Body of pancreas (tissue), 4 donors: ENCODE measurements at regions not wholly inside any gene's neighbourhood (a gene's known extent, or its start where the extent isn't known, plus 50 kb on each side); places are given as distances from the start of the nearest gene placed in this dataset.
A peak's percentile ranks its signal among the peaks of the same experiment; 100 is the strongest.

Source experiments
- ATAC-seq: fragments of 150-250 bp; one replicate; pipeline ENCODE4 v1.9.1; 2016
- DNase-seq, 4 donors: peaks; one replicate each; pipeline ENCODE4 v3.0.0-alpha.2; 2019
- H3K27ac ChIP-seq, 4 donors: fragments of 200-600 bp; sonication (generic); 1 replicate in 3 of 4; 2 replicates in 1 of 4; pipeline versions ENCODE4 v1.5.1 to v1.6.1; 2016 to 2019; ENCODE audit warnings: mild to moderate bottlenecking in 1 of 4, mixed read lengths in 1 of 4, moderate library complexity in 1 of 4
- H3K27me3 ChIP-seq, 2 donors: fragments of 200-600 bp; sonication (generic); one replicate each; pipeline ENCODE4 v1.6.0; 2016; ENCODE audit warnings: mild to moderate bottlenecking in 1 of 2
- H3K36me3 ChIP-seq, 2 donors: fragments of 200-600 bp; sonication (generic); replicated peaks in 1 of 2; 2 replicates each; pipeline ENCODE4 v1.5.1; 2016; ENCODE audit warnings: low read depth in 2 of 2; ENCODE audit not compliant: insufficient read depth in 1 of 2
- H3K4me1 ChIP-seq: fragments of 200-600 bp; sonication (generic); one replicate; pipeline ENCODE4 v1.6.0; 2016
- H3K4me3 ChIP-seq, 2 donors: fragments of 200-600 bp; sonication (generic); 1 replicate in 1 of 2; 2 replicates in 1 of 2; pipeline ENCODE4 v1.5.1; 2016 to 2019
- H3K9me3 ChIP-seq, 3 donors: fragments of 200-600 bp; sonication (generic); 1 replicate in 2 of 3; 2 replicates in 1 of 3; pipeline ENCODE4 v1.5.1; 2016
- CTCF ChIP-seq, 7 experiments: fragments of 450-650 bp in 4 of 7; fragments of 200-600 bp in 3 of 7; sonication (generic) in 3 of 7; IDR thresholded peaks; one replicate each; pipeline ENCODE4 v1.5.1; 2016 to 2019; ENCODE audit warnings: antibody characterized with exemption in 7 of 7
- POLR2A ChIP-seq, 3 donors: fragments of 450-650 bp; IDR thresholded peaks; one replicate each; pipeline ENCODE4 v1.6.1; 2016; ENCODE audit warnings: antibody characterized with exemption in 3 of 3, mild to moderate bottlenecking in 2 of 3
- WGBS, 2 donors: methylation state at CpG; one replicate each; pipeline ENCODE4 v1.1.5; 2017; 5-methylcytosine and 5-hydroxymethylcytosine counted together
- intact Hi-C: fragments of 100-400 bp; cut with DNase I; formaldehyde crosslinking; loops from one replicate; pipeline ENCODE4 v1.15.1; 2023

GRCh38 chr9:86511614-86512360 lies 157.6 kb upstream of the TUT7 start:
- H3K36me3 ChIP-seq, result no peaks in the 10 kb centered on the region
- no peak overlapping the region for H3K27ac ChIP-seq
- H3K9me3 ChIP-seq, result no peaks in the 10 kb centered on the region
- ATAC-seq (no peak), DNase-seq (no peak)
- intact Hi-C loops, result no loop called here
- 92 to 94% methylated on average over 8 of the region's 8 CpGs for WGBS, 2 donors
- no peak for TF ChIP-seq CTCF (IDR thresholded peaks at IDR 0.05)
- TF ChIP-seq POLR2A (IDR thresholded peaks at IDR 0.05), result no peak
- H3K4me3 ChIP-seq, result no peak overlapping the region
- H3K27me3 ChIP-seq, result no peaks in the 10 kb centered on the region
- peaks cover 15% of the 10 kb centered on the region for H3K4me1 ChIP-seq

- H3K4me1 ChIP-seq, result peaks cover 5% of the 10 kb centered on the region
- TF ChIP-seq CTCF (IDR thresholded peaks at IDR 0.05) (no peak), POLR2A (IDR thresholded peaks at IDR 0.05) (no peak)
- DNase-seq (no peak), ATAC-seq (no peak)
- intact Hi-C loops, result no loop called here
- peak overlapping the region in 3 of 4 donors; percentile 5 to 44 (median 16) for H3K27ac ChIP-seq
- no peak overlapping the region for H3K4me3 ChIP-seq
- WGBS, 2 donors, result 78 to 82% methylated on average over 6 of the region's 6 CpGs
- H3K27me3 ChIP-seq, result no peaks in the 10 kb centered on the region
- no peaks in the 10 kb centered on the region for H3K9me3 ChIP-seq
- H3K36me3 ChIP-seq, result no peaks in the 10 kb centered on the region
Measured at GRCh38 chr9:86508208-86508903, 154.1 kb upstream of the TUT7 start.

- Histone ChIP-seq H3K27ac (peak overlapping the region; percentile 4 to 44 (median 20)), H3K27me3 (no peaks in the 10 kb centered on the region), H3K4me1 (peaks cover 5% of the 10 kb centered on the region), H3K36me3 (no peaks in the 10 kb centered on the region), H3K4me3 (no peak overlapping the region), H3K9me3 (no peaks in the 10 kb centered on the region)
- 54 to 64% methylated on average over 6 of the region's 6 CpGs for WGBS, 2 donors
- intact Hi-C loops, result no loop called here
- TF ChIP-seq CTCF (IDR thresholded peaks at IDR 0.05) (no peak), POLR2A (IDR thresholded peaks at IDR 0.05) (no peak)
- peak; percentile 30 for ATAC-seq
- no peak for DNase-seq
Measured at GRCh38 chr9:86507212-86507630, 153.0 kb upstream of the TUT7 start.

- H3K4me3 ChIP-seq, result no peak overlapping the region
- H3K27me3 ChIP-seq, result no peaks in the 10 kb centered on the region
- H3K27ac ChIP-seq, result no peak overlapping the region
- ATAC-seq (no peak), DNase-seq (no peak)
- 77% methylated on average over 6 of the region's 6 CpGs for WGBS, 2 donors
- TF ChIP-seq POLR2A (IDR thresholded peaks at IDR 0.05) (no peak), CTCF (IDR thresholded peaks at IDR 0.05) (no peak)
- H3K36me3 ChIP-seq, result no peaks in the 10 kb centered on the region
- H3K4me1 ChIP-seq, result peaks cover 12% of the 10 kb centered on the region
- no peaks in the 10 kb centered on the region for H3K9me3 ChIP-seq
- intact Hi-C loops, result no loop called here
Measured at GRCh38 chr9:86503942-86504341, 149.7 kb upstream of the TUT7 start.
